Prostate gland (tissue), 2 donors: ENCODE measurements at regions not wholly inside any gene's neighbourhood (a gene's known extent, or its start where the extent isn't known, plus 50 kb on each side); places are given as distances from the start of the nearest gene placed in this dataset.

Experiments
- DNase-seq: peaks from one replicate; pipeline ENCODE4 v3.0.0-alpha.2; 2019; ENCODE audit warnings: low spot score
- H3K27ac ChIP-seq, 2 donors: fragments of 200-600 bp; sonication (generic); 2 replicates each; pipeline ENCODE4 v1.5.1; 2017 to 2019
- H3K27me3 ChIP-seq: fragments of 200-600 bp; sonication (generic); replicated peaks from 2 replicates; pipeline ENCODE4 v1.5.1; 2019; ENCODE audit not compliant: insufficient read depth
- H3K36me3 ChIP-seq, 2 donors: fragments of 200-600 bp; sonication (generic); 1 replicate in 1 of 2; 2 replicates in 1 of 2; pipeline versions ENCODE4 v1.5.1 to v1.8.1; 2017 to 2019
- H3K4me1 ChIP-seq: fragments of 200-600 bp; sonication (generic); replicated peaks from 2 replicates; pipeline ENCODE4 v1.5.1; 2019
- H3K4me3 ChIP-seq, 2 donors: fragments of 200-600 bp; sonication (generic); 2 replicates each; pipeline ENCODE4 v1.5.1; 2017 to 2019
- H3K9me3 ChIP-seq: fragments of 200-600 bp; sonication (generic); 2 replicates; pipeline ENCODE4 v1.5.1; 2017
- POLR2A ChIP-seq: fragments of 450-650 bp; IDR thresholded peaks from one replicate; pipeline ENCODE4 v1.6.1; 2016; ENCODE audit warnings: antibody characterized with exemption, mild to moderate bottlenecking
- POLR2AphosphoS5 ChIP-seq: sonication (generic); formaldehyde crosslinking; IDR thresholded peaks from one replicate; pipeline ENCODE4 v1.6.1; 2017; ENCODE audit warnings: antibody characterized with exemption
- WGBS: methylation state at CpG from one replicate; pipeline ENCODE4 v1.1.5; 2018; 5-methylcytosine and 5-hydroxymethylcytosine counted together
- intact Hi-C: fragments of 100-400 bp; cut with DNase I; formaldehyde crosslinking; loops from one replicate; pipeline ENCODE4 v1.14.2; 2022
- TF ChIP-seq, protein P1 (sequence below), 4 experiments: fragments of 200-600 bp in 2 of 4; fragments of 450-650 bp in 2 of 4; sonication (generic) in 2 of 4; IDR thresholded peaks; 1 replicate in 3 of 4; 2 replicates in 1 of 4; pipeline ENCODE4 v1.5.1; 2016 to 2019; ENCODE audit warnings: antibody characterized with exemption in 4 of 4, mild to moderate bottlenecking in 2 of 4, moderate library complexity in 2 of 4

DNA sequence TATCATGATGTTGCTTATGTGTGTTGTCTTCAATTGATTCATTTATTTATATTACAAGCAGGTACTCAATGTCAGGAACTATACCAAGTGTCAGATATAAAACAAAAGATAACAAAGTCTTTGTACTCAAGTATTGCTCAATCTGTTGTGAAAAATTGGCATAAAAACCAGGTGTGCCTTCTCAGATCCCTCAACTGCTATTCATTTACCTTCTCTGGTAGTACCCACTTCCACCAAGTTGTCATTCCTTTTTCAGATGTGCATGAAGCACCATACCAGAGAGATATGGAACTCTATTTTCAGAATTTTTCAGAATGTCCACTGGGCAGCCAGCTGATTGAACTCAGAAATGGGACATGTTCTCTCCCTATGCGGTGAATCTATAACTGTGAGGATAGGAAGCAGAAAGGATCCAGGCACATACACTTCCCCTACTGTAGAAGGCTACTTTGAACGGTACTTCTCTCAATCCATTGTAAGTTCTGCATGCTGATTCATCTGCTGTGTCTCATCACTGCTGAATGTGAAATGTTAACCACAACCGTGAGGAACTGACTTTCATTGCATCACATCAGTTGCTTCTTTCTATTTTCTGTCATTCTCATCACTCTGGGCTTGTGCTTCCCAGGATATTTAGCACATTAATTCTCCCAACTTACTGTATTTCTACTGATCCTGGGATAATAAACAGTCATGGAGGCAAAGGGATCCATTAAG lies 1621.3 kb downstream of the SUCLG1 start:
- no peak overlapping the region for H3K27ac ChIP-seq

DNA sequence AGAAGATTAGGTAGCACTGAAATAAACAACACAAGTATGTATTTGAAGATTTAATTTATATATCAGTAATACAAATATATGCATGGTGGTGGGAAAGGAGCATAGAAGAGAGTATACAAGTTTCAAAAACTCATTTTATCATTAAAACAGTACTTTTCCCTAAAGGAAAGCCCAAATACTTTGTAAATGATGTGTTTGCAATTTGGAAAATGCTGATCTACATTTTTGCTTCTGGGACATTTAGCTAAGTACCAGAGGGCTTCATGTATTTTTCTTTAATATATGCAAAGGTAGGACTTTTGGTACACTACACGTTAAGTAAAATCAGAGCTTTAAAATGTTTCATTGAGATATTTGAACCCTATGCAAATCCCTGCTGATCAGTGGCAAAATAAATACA lies 1624.2 kb downstream of the SUCLG1 start:
- no peaks in the 10 kb centered on the region for H3K27me3 ChIP-seq
- WGBS = 89% methylated on average over 1 of the region's 1 CpG
- H3K36me3 ChIP-seq = no peaks in the 10 kb centered on the region
- no peaks in the 10 kb centered on the region for H3K4me1 ChIP-seq
- H3K9me3 ChIP-seq = no peaks in the 10 kb centered on the region
- no peak for TF ChIP-seq POLR2AphosphoS5
- TF ChIP-seq POLR2A = no peak
- TF ChIP-seq, protein P1, sequence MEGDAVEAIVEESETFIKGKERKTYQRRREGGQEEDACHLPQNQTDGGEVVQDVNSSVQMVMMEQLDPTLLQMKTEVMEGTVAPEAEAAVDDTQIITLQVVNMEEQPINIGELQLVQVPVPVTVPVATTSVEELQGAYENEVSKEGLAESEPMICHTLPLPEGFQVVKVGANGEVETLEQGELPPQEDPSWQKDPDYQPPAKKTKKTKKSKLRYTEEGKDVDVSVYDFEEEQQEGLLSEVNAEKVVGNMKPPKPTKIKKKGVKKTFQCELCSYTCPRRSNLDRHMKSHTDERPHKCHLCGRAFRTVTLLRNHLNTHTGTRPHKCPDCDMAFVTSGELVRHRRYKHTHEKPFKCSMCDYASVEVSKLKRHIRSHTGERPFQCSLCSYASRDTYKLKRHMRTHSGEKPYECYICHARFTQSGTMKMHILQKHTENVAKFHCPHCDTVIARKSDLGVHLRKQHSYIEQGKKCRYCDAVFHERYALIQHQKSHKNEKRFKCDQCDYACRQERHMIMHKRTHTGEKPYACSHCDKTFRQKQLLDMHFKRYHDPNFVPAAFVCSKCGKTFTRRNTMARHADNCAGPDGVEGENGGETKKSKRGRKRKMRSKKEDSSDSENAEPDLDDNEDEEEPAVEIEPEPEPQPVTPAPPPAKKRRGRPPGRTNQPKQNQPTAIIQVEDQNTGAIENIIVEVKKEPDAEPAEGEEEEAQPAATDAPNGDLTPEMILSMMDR (IDR thresholded peaks at IDR 0.05) = no peak
- H3K27ac ChIP-seq = no peak overlapping the region
- intact Hi-C loops = no loop called here
- no peak for DNase-seq
- no peak overlapping the region for H3K4me3 ChIP-seq

More for the DNA sequence above, 1621.3 kb downstream of the SUCLG1 start:
- H3K4me3 ChIP-seq = no peak overlapping the region
- TF ChIP-seq, protein P1 (IDR thresholded peaks at IDR 0.05) = no peak
- TF ChIP-seq POLR2A = no peak
- no peak for TF ChIP-seq POLR2AphosphoS5
- 79% methylated on average over 3 of the region's 3 CpGs for WGBS
- no peak for DNase-seq
- H3K27me3 ChIP-seq = no peaks in the 10 kb centered on the region
- intact Hi-C loops = no loop called here
- H3K36me3 ChIP-seq = no peaks in the 10 kb centered on the region
- H3K9me3 ChIP-seq = no peaks in the 10 kb centered on the region
- no peaks in the 10 kb centered on the region for H3K4me1 ChIP-seq

- no peaks in the 10 kb centered on the region for H3K27me3 ChIP-seq
- WGBS = 96% methylated on average over 2 of the region's 2 CpGs
These were observed 1631.7 kb downstream of the SUCLG1 start for GRCh38 chr2:82827426-82827825.

DNA sequence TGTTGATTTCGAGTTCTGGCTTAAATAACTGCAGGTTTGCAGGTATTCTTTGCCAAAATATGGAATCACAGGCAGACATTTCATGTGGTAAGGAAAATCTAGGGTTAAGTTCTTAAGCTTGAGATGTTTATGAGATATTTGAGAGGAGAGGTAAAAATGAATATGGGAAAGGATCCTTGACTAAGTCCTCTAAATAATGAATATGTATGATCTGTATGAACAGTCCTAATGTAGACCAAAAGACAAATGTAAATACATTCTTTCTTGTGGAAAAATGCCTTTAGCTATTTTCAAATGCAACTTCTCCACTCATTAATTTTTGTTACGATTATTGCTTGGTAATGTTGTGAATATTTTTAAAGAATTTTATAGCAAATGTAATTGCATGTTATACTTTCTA lies 1632.6 kb downstream of the SUCLG1 start:
- Histone ChIP-seq H3K27ac (no peak overlapping the region), H3K27me3 (no peaks in the 10 kb centered on the region), H3K4me3 (no peak overlapping the region), H3K9me3 (no peaks in the 10 kb centered on the region), H3K4me1 (no peaks in the 10 kb centered on the region), H3K36me3 (no peaks in the 10 kb centered on the region)
- WGBS = 89% methylated on average over 2 of the region's 2 CpGs
- TF ChIP-seq, protein P1 (IDR thresholded peaks at IDR 0.05) = no peak
- no peak for TF ChIP-seq POLR2AphosphoS5
- no peak for TF ChIP-seq POLR2A
- no peak for DNase-seq
- intact Hi-C loops = no loop called here

More at GRCh38 chr2:82827426-82827825, 1631.7 kb downstream of the SUCLG1 start:
- no peaks in the 10 kb centered on the region for H3K4me1 ChIP-seq
- intact Hi-C loops = no loop called here
- H3K4me3 ChIP-seq = no peak overlapping the region
- DNase-seq = no peak
- H3K36me3 ChIP-seq = no peaks in the 10 kb centered on the region
- TF ChIP-seq POLR2A (no peak), POLR2AphosphoS5 (no peak)
- TF ChIP-seq, protein P1 (IDR thresholded peaks at IDR 0.05) = no peak
- no peaks in the 10 kb centered on the region for H3K9me3 ChIP-seq
- no peak overlapping the region for H3K27ac ChIP-seq

DNA sequence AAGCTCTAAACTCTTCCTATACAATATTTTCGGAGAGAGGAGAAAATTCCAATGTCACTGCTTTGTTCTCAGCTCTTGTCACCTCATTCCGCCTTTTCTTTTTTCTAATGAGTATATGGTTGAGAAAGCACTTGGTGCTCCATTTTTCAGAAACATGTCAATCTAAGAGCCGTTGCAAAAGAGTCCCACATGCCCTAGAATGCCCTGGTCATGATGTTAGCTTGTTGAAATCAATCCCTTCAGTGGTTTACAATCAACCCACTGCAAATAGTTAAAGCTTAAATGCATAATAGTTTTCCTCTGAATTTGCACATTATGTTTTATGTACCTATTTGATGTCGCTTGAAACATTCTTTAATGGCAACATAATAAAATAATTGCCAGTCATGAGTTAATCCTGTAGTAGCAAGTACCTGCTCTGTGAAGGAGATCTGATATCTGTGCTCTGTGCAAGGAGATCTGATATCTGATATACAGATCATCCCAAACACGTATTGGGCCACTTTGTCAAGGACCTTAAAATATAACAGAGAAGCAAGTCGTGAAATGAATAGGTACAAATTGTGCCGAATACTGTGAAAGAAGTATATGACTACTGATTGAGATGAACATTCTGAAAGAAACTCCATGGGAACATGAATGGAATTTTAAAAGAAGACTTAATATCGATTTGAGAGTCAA lies 1633.5 kb downstream of the SUCLG1 start:
- DNase-seq = no peak
- intact Hi-C loops = no loop called here
- no peak for TF ChIP-seq POLR2AphosphoS5
- no peak for TF ChIP-seq POLR2A
- TF ChIP-seq, protein P1 (IDR thresholded peaks at IDR 0.05) = no peak
- Histone ChIP-seq H3K4me1 (no peaks in the 10 kb centered on the region), H3K27ac (no peak overlapping the region), H3K9me3 (no peaks in the 10 kb centered on the region), H3K36me3 (no peaks in the 10 kb centered on the region), H3K27me3 (no peaks in the 10 kb centered on the region), H3K4me3 (no peak overlapping the region)
- 84% methylated on average over 8 of the region's 8 CpGs for WGBS
